GM04504 (cell line): ENCODE measurements at regions not wholly inside any gene's neighbourhood (a gene's known extent, or its start where the extent isn't known, plus 50 kb on each side); places are given as distances from the start of the nearest gene placed in this dataset.

ENCODE experiments used
- DNase-seq: peaks from one replicate; pipeline ENCODE4 v3.0.0-alpha.2; 2012; ENCODE audit warnings: low read depth

- no peak for DNase-seq
These were observed 147.9 kb downstream of the VEGFA start for GRCh38 chr6:43917878-43918382.

DNA sequence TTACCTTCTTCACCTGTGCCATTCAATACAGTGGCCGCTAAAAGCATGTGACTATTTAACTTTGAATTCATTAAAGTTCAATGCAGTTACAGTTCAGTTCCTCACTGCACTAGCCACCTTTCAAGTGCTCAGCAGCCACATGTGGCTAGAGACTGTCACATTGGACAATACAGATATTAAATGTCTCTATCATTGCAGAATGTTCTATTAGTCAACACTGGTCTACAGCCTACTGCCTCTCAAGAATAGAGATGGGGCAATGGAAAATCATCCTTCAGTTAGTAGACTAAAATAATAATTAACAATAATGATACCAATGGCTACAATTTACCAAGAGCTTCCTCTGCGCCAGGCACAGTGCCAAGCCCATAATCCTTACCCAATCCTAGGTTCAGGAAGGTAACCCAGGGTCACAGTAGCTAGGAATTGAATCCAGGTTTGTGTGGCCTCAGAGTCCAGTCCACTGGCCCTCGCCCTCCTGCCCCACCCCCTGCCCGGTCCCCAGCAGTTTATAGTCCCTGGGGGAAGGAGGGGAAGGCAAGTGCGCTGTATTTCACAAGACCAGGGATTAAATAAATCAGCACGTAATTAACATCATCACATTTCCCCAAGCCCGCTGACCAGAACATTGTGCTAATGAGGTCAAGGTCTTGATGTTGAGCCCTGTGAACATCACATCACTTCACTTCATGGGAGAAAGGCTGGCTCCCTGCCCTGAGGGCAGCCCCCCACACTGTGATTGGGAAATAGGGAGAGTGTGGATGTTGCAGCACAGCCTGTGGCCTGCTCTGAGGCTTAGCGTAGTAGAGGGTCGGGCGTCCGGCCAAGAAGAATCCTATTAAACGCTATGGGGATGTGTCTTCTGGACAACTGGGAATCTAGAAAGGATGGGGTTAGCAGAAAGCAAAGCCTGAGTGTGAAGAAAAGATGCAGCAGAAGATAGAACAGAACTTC is 147.2 kb downstream of the VEGFA start:
- peak; percentile 90 for DNase-seq

GRCh38 chr6:43915986-43916923 is 146.2 kb downstream of the VEGFA start:
- no peak for DNase-seq

GRCh38 chr6:43915208-43915869 is 145.3 kb downstream of the VEGFA start:
- DNase-seq: no peak

DNA sequence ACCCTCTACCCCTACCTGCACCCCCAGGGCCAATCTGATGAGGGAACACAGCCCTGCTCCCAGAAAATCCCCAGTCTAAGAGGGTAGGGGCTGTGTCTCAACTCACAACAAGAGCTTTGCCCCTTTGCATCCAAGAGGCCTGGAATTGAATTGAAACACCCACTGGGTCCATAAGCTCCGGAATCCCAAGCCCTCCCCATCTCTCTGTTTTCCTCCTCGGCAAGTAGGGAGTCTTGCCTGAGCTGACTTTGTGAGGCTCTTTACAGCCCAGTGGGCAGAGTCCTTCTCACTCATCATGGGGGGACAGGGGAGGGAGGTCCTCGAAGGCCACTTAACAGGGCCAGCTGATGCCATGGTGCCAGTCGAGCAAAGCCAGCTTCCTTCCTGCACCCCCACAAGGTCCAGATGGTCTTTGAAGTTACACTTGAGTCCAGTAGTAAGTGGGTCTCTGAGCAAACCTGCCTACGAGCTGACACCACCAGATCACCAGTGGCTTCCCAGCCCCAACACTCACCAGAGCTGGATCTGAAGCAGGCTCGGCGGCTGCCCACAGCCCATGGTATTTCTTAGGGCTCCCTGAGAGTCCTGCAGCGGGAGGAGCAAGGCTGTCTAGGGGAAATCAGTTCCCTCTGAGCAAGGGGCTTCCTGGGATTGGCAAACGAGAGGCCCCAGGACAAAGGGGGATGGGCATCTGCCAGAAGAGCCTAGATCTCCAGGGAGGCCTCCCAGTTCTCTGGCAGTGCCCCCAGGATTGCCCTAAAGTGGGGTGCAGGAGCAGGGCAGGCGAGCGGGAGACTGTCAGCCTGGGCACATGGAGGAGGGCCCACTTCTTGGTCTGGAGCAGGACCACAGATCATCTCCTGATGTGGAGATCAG is 144.5 kb downstream of the VEGFA start:
- DNase-seq: no peak

GRCh38 chr6:43913375-43914271 is 143.6 kb downstream of the VEGFA start:
- no peak for DNase-seq

GRCh38 chr6:43912598-43913371 is 142.8 kb downstream of the VEGFA start:
- DNase-seq: no peak

- DNase-seq: no peak
These were observed 142.1 kb downstream of the VEGFA start for GRCh38 chr6:43912116-43912577.

DNA sequence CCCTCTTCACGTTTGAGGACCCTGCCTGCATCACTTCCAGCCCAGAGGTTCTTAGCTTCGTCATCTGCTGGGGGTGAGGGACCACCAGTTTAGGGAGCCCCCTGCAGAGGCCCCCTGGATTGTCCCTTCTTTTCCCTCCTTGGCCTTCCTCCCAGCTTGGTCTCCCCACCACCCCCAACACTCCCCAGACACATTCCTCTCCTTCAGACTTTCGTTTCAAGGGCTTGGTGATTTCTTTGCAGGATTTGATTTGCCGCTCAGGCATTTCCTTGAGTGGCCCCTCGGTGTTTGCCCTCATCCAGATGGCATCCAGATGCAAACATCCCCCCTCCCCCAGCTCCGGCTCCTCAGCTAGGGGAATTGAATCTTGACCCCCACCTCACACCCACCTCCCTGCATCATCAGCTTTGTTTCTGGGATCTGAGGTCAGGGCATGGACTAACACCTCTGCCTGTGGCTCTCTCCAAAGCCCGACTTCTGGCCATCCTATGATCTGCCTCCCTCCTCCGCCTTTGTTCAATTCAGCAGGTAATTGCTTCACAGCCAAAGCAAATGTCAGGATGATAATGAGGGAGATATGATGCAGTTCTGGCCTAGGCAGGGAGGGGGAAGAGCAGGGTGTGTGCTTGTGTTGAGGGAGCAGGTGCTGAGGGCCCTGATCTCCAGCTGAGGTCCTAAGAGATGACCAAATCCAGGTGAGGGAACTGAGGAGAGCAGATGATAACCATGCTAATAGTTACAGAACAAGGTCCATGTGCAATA is 141.5 kb downstream of the VEGFA start:
- no peak for DNase-seq

DNA sequence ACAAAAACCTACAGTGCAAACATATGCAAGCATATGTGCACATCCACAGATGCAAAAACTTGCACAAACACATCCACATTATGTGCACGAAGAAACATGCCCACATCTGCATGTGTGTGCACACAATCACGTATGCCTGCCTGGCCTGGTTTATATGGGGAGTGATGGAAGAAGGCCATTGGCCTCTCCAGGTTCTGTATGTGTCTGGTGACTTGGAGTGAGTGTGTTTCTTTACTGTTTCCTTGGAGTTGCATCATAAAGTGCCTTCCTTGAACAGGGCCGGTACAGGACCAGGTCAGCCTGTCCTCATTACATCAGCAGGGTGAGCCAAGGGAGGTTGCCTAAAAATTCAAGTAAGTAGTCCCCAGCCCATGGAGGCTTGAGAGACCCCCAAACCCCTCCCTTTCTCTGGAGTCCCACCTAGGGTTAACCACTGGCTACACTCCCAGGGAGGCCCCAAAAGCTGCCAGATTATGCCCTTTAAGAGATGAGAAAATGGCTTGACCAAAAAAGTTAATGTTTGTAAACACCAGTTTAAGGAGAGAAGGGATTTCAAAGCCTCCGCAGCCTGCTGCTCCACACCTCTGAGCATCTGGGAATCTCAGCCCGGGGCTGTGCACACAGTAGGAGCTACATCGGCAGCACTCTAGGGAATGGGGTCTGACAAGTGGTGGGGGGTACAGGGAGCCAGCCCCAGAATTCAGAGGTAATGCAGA is 140.8 kb downstream of the VEGFA start:
- no peak for DNase-seq

- DNase-seq: no peak
These were observed 140.2 kb downstream of the VEGFA start for GRCh38 chr6:43910149-43910637.

DNA sequence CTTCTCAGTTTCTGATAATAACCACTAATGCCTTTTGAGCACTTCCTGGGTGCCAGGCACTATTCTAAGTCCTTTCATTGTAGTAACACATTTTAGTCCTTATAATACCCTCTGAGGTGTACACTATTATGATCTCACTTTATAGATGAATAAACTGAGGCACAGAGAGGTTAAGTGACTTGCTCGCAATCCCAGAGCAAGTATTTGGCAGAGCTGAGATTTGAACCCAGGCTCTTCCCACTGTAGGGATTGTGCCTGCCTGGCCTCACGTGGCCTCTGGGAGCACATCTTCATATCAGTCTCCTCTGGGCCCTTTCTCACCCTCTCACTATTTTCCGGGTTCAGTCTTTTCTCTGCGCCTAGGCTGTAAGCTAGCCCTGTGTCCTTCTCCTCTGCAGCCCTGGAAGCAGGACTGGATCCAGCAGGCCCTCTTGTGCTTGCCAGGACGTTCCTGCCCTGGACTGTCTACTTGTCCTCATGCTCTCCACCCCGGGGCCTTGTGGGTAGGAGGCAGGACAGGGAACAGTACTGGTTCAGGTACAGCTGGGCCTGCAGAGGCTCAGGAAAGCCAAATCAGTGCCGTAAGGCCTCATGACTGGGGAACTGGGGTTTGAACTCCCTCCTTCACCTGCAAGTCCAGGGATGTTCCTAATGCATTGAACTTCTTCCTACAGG is 139.6 kb downstream of the VEGFA start:
- DNase-seq: no peak

- no peak for DNase-seq
These were observed 137.9 kb downstream of the VEGFA start for GRCh38 chr6:43907789-43908472.

- no peak for DNase-seq
These were observed 137.3 kb downstream of the VEGFA start for GRCh38 chr6:43907312-43907711.

DNA sequence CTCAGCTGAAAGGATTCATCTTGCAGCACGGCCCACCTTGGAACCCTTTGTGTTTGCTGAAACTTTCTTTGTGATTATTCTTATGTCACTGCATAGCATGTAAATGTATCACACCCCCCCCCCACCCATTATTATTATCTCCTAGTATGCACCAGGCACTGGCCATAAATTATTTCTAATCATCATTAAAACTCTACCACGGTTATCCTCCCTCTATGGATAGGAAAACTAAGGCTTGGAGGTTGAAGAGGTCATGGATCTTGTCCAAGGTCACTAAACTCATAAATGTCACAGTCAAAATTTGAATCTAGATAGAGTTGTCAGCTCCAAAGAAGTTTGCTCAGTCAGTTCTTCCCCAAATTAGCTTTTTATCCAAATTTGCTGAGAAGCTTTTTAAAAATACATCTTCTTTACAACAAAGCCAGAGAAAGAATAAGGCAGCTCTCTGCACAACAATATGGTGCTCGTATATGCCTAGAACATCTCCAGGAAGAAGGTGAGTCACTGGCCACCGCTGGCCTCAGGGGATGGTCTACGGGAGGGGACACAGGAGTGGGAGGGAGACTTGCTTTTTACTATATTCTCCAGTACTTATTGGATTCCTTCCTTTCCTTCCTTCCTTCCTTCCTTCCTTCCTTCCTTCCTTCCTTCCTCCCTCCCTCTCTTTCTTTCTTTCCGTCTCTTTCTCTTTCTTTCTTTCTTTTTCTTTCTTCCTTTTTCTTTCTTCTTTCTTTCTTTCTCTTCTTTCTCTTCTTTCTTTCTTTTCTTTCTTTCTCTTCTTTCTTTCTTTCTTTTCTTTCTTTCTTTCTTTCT is 134.5 kb downstream of the VEGFA start:
- no peak for DNase-seq
